GM12878 (cell line): ENCODE measurements at regions not wholly inside any gene's neighbourhood (a gene's known extent, or its start where the extent isn't known, plus 50 kb on each side); places are given as distances from the start of the nearest gene placed in this dataset.

ENCODE experiments used
- BRCA1 ChIP-seq: IDR thresholded peaks from 2 replicates; pipeline ENCODE4 v1.6.1; 2011; ENCODE audit warnings: low read depth, low read length, improper control_type of control experiment
- ETV6 ChIP-seq, 2 experiments: fragments of 450-650 bp in 1 of 2; IDR thresholded peaks in 1 of 2; conservative IDR thresholded peaks in 1 of 2; 2 replicates each; pipeline ENCODE4 v1.6.1; 2014; ENCODE audit warnings: antibody characterized with exemption in 1 of 2, borderline replicate concordance in 1 of 2, low read depth in 1 of 2, mild to moderate bottlenecking in 1 of 2, moderate library complexity in 1 of 2
- RAD21 ChIP-seq: IDR thresholded peaks from 2 replicates; pipeline ENCODE4 v1.6.1; 2011; ENCODE audit warnings: mild to moderate bottlenecking, low read depth, low read length, moderate library complexity; ENCODE audit not compliant: insufficient read depth
- ZBTB40 ChIP-seq: fragments of 450-650 bp; IDR thresholded peaks from 2 replicates; pipeline ENCODE4 v1.6.1; 2016; ENCODE audit warnings: mild to moderate bottlenecking, moderate library complexity, borderline replicate concordance

DNA sequence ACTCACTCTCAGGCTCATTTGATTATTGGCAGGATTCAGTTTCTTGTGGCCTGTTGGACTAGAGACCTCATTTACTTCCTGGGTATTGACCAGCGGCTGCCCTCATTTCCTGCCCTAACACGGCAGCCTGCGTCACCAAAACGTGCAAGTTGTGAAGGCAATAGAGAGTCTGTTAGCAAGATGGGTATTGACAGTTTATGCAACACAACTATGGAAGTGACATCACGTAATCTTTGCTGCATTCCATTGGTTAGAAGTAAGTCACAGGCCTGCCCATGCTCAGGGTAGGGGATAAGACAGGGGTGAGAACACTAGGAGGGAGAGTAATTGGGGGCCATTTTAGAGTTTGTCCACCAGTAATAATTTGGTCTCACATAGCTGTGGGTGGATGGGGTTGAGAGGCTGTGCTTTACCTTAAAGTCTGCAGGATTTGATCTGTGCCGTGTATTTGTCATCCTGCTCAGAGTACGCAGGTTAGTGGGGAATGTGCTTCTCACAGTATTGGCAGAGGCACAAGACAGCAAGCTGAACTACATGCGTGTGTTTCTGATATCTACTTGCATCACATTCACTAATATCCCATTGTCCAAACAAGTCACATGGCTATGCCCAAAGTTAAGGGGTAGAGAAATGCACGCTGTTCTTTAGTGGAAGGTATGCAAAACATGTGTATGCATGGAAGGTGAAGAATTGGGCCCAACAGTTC is 83.3 kb downstream of the EDEM1 start:
- TF ChIP-seq RAD21 (no peak), ETV6 (conservative IDR thresholded peaks at IDR 0.05 in 1 of 2, IDR thresholded peaks at IDR 0.05 in 1 of 2; ENCODE audit: borderline replicate concordance in 1 of 2, low read depth in 1 of 2) (no peak), BRCA1 (no peak), ZBTB40 (no peak)
